Activated T-helper 1 cell treated with anti-CD3 and anti-CD28 coated beads, Interleukin-12 subunit alpha, Interleukin-12 subunit beta, Interleukin-2, Interleukin-4 antibody, amounts not matched to agents 30 ng/mL and 10 ng/mL and 1 ng/mL, durations not matched to agents 14 hours and 24 hours and 36 hours (primary cell): ENCODE measurements at regions not wholly inside any gene's neighbourhood (a gene's known extent, or its start where the extent isn't known, plus 50 kb on each side); places are given as distances from the start of the nearest gene placed in this dataset.
"Not testable (repeated sequence)": the region's sequence is repeated elsewhere in the genome, so short reads cannot be mapped to it uniquely, and the experiment has no call there.

Experiments used
- DNase-seq: peaks from one replicate; pipeline ENCODE4 v3.0.0; 2021; ENCODE audit warnings: low spot score
- H3K27ac Mint-ChIP-seq: one replicate; pipeline ENCODE4 v1.8.0; 2021; ENCODE audit warnings: mild to moderate bottlenecking, mixed read lengths
- H3K27me3 Mint-ChIP-seq: one replicate; pipeline ENCODE4 v1.8.0; 2022; ENCODE audit warnings: mild to moderate bottlenecking, moderate library complexity, mixed read lengths; ENCODE audit not compliant: insufficient read depth
- H3K36me3 Mint-ChIP-seq: one replicate; pipeline ENCODE4 v1.8.0; 2021; ENCODE audit warnings: low read depth, mixed read lengths
- H3K4me1 Mint-ChIP-seq: one replicate; pipeline ENCODE4 v1.8.0; 2021; ENCODE audit warnings: low read depth, mixed read lengths
- H3K4me3 Mint-ChIP-seq: one replicate; pipeline ENCODE4 v1.8.0; 2021; ENCODE audit warnings: mild to moderate bottlenecking, moderate library complexity, mixed read lengths
- H3K9me3 Mint-ChIP-seq: one replicate; pipeline ENCODE4 v1.8.0; 2021; ENCODE audit warnings: mixed read lengths
- intact Hi-C: fragments of 100-400 bp; cut with micrococcal nuclease; formaldehyde crosslinking; loops from one replicate; pipeline ENCODE4 v1.15.1; 2024

GRCh38 chr15:81888748-81889484 is 156.9 kb downstream of the MEX3B start:
- Mint-ChIP-seq H3K4me1 (no peaks in the 10 kb centered on the region), H3K9me3 (no peaks in the 10 kb centered on the region), H3K4me3 (no peak overlapping the region), H3K27me3 (no peaks in the 10 kb centered on the region), H3K36me3 (no peaks in the 10 kb centered on the region), H3K27ac (no peak overlapping the region)
- no peak for DNase-seq
- intact Hi-C loops = no loop called here

DNA sequence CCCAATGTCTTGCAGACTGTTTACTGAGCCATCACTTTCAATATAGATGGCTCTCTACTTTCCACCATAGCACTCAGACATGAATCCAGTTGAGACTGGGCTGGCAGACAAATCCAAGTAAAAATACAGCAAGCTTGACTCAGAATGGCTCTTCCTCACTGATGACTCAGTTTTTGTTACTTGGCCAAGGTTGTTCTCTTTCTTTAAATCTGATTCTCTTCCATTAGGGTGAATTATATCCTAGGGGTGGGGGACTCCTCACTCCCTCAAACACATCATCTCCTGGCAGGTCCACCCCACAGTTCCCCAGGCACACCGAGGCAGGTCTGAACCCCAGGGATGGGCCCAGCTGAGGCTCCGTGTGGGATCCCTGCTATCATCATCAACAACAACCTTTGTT is 157.9 kb downstream of the MEX3B start:
- Mint-ChIP-seq H3K27ac (no peak overlapping the region), H3K4me3 (no peak overlapping the region), H3K36me3 (no peaks in the 10 kb centered on the region), H3K27me3 (no peaks in the 10 kb centered on the region), H3K4me1 (no peaks in the 10 kb centered on the region), H3K9me3 (no peaks in the 10 kb centered on the region)
- no peak for DNase-seq
- intact Hi-C loops = no loop called here

DNA sequence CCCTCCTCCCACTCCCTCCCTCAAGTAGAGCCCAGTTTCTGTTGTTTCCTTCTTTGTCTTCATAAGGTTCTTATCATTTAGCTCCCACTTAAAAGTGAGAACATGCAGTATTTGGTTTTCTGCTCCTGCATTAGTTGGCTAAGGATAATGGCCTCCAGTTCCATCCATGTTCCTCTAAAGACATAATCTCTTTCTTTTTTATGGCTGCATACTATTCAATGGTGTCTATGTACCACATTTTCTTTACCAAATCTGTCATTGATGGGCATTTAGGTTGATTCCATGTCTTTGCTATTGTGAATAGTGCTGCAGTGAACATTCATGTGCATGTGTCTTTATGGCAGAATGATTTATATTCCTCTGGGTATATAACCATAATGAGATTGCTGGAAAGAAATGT is 158.6 kb downstream of the MEX3B start:
- H3K36me3 Mint-ChIP-seq, H3K4me3 Mint-ChIP-seq: not testable (repeated sequence)

GRCh38 chr15:81886591-81886990 is 159.2 kb downstream of the MEX3B start:
- no peak overlapping the region for H3K4me3 Mint-ChIP-seq
- no peaks in the 10 kb centered on the region for H3K27me3 Mint-ChIP-seq
- DNase-seq = no peak
- H3K36me3 Mint-ChIP-seq = no peaks in the 10 kb centered on the region
- no peaks in the 10 kb centered on the region for H3K9me3 Mint-ChIP-seq
- intact Hi-C loops = no loop called here
- H3K4me1 Mint-ChIP-seq = no peaks in the 10 kb centered on the region
- no peak overlapping the region for H3K27ac Mint-ChIP-seq

More for the DNA sequence above, 158.6 kb downstream of the MEX3B start:
- intact Hi-C loops, H3K9me3 Mint-ChIP-seq, H3K4me1 Mint-ChIP-seq, H3K27ac Mint-ChIP-seq, H3K27me3 Mint-ChIP-seq, DNase-seq: not testable (repeated sequence)

- no peaks in the 10 kb centered on the region for H3K27me3 Mint-ChIP-seq
- DNase-seq = no peak
- intact Hi-C loops = no loop called here
- H3K27ac Mint-ChIP-seq = no peak overlapping the region
- H3K4me3 Mint-ChIP-seq = no peak overlapping the region
- no peaks in the 10 kb centered on the region for H3K36me3 Mint-ChIP-seq
- no peaks in the 10 kb centered on the region for H3K9me3 Mint-ChIP-seq
- H3K4me1 Mint-ChIP-seq = no peaks in the 10 kb centered on the region
Measured at GRCh38 chr15:81886080-81886479, 159.7 kb downstream of the MEX3B start.

- H3K4me1 Mint-ChIP-seq = no peaks in the 10 kb centered on the region
- H3K4me3 Mint-ChIP-seq = no peak overlapping the region
- intact Hi-C loops = no loop called here
- no peaks in the 10 kb centered on the region for H3K9me3 Mint-ChIP-seq
- H3K36me3 Mint-ChIP-seq = no peaks in the 10 kb centered on the region
- H3K27me3 Mint-ChIP-seq = no peaks in the 10 kb centered on the region
- H3K27ac Mint-ChIP-seq = no peak overlapping the region
- DNase-seq = no peak
Measured at GRCh38 chr15:81885135-81885534, 160.7 kb downstream of the MEX3B start.

DNA sequence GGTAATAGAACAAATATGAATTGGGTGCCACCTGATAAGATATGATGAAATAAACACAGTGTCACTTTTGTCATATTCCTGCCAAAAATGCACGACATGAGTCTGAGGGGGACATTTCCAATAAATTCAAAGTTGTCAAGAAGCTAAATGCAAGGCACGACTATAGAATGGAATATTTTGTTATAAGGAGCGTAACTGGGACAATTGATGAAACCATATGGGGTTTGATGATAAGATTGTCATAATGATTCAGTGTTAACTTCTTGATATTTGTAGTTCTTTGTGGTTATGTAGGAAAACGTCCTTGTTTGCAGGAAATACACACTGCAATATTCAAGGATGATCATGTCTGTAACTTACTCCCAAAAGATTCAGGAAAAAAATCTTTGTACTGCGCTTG is 163.3 kb downstream of the MEX3B start:
- Mint-ChIP-seq H3K27ac (no peak overlapping the region), H3K4me3 (no peak overlapping the region), H3K27me3 (no peaks in the 10 kb centered on the region), H3K36me3 (no peaks in the 10 kb centered on the region), H3K4me1 (no peaks in the 10 kb centered on the region), H3K9me3 (no peaks in the 10 kb centered on the region)
- no peak for DNase-seq
- intact Hi-C loops = no loop called here

DNA sequence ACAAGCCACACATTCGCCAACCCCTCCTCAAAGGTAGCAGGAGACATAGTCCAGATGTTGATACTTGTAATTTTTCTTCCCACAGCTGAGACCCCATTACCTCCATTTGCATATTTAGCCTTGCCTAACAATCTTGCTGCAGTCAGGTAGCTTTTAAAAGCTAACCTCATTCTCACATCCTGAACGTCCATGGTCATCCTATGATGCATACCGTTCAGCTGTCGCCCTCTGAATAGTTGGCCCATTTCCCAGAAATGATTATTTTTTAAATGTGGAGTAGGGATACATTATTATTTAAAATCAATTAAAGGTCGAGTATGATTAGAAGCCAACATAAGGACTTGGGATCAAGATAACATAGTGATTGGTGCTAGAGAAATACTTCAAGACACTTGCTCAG is 165.0 kb downstream of the MEX3B start:
- Mint-ChIP-seq H3K27me3 (no peaks in the 10 kb centered on the region), H3K9me3 (no peaks in the 10 kb centered on the region), H3K36me3 (no peaks in the 10 kb centered on the region), H3K27ac (no peak overlapping the region), H3K4me1 (no peaks in the 10 kb centered on the region), H3K4me3 (no peak overlapping the region)
- intact Hi-C loops = no loop called here
- DNase-seq = no peak

DNA sequence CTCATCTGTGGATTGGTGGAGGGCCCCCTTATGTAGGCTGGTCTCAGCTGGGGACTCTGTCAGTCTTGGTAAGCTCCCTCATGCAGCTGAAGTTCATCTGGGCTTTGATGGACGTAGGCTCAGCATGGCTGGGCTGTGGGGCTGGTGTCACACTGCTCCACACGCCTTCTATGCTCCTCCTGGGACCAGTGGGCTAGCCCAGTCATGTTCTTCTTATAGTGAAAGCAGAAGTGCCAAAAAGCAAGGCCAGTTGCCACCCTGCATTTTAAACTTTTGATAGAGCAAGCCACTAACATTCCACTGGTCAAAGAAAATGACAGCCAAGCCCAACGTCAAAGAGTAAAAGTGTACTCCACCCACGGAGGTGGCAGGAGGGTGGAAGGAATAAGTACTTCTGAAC is 165.5 kb downstream of the MEX3B start:
- no peak overlapping the region for H3K27ac Mint-ChIP-seq
- intact Hi-C loops = no loop called here
- H3K4me3 Mint-ChIP-seq = no peak overlapping the region
- no peaks in the 10 kb centered on the region for H3K36me3 Mint-ChIP-seq
- no peaks in the 10 kb centered on the region for H3K9me3 Mint-ChIP-seq
- no peaks in the 10 kb centered on the region for H3K27me3 Mint-ChIP-seq
- DNase-seq = no peak
- H3K4me1 Mint-ChIP-seq = no peaks in the 10 kb centered on the region

DNA sequence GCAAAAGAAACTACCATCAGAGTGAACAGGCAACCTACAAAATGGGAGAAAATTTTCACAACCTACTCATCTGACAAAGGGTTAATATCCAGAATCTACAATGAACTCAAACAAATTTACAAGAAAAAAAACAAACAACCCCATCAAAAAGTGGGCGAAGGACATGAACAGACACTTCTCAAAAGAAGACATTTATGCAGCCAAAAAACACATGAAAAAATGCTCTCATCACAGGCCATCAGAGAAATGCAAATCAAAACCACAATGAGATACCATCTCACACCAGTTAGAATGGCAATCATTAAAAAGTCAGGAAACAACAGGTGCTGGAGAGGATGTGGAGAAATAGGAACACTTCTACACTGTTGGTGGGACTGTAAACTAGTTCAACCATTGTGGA is 170.1 kb downstream of the MEX3B start:
- H3K4me3 Mint-ChIP-seq, H3K27me3 Mint-ChIP-seq, DNase-seq, H3K36me3 Mint-ChIP-seq, H3K27ac Mint-ChIP-seq, H3K4me1 Mint-ChIP-seq, H3K9me3 Mint-ChIP-seq, intact Hi-C loops: not testable (repeated sequence)

DNA sequence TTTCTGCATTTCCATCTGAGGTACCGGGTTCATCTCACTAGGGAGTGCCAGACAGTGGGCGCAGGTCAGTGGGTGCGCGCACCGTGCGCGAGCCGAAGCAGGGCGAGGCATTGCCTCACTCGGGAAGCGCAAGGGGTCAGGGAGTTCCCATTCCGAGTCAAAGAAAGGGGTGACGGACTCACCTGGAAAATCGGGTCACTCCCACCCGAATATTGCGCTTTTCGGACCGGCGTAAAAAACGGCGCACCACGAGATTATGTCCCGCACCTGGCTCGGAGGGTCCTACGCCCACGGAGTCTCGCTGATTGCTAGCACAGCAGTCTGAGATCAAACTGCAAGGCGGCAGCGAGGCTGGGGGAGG is 175.1 kb downstream of the MEX3B start:
- DNase-seq, H3K4me1 Mint-ChIP-seq, H3K36me3 Mint-ChIP-seq, H3K4me3 Mint-ChIP-seq, H3K27ac Mint-ChIP-seq, intact Hi-C loops, H3K9me3 Mint-ChIP-seq, H3K27me3 Mint-ChIP-seq: not testable (repeated sequence)

- H3K36me3 Mint-ChIP-seq, H3K27ac Mint-ChIP-seq, intact Hi-C loops, H3K9me3 Mint-ChIP-seq, H3K4me3 Mint-ChIP-seq, DNase-seq, H3K4me1 Mint-ChIP-seq, H3K27me3 Mint-ChIP-seq: not testable (repeated sequence)
Measured at GRCh38 chr15:81870062-81870745, 175.6 kb downstream of the MEX3B start.

- DNase-seq = no peak
- Mint-ChIP-seq H3K36me3 (no peaks in the 10 kb centered on the region), H3K4me3 (no peak overlapping the region), H3K4me1 (no peaks in the 10 kb centered on the region), H3K27me3 (no peaks in the 10 kb centered on the region), H3K27ac (no peak overlapping the region), H3K9me3 (no peaks in the 10 kb centered on the region)
- intact Hi-C loops = no loop called here
Measured at GRCh38 chr15:81869161-81869954, 176.5 kb downstream of the MEX3B start.
